Endothelial cell of umbilical vein (primary cell): ENCODE measurements at regions not wholly inside any gene's neighbourhood (a gene's known extent, or its start where the extent isn't known, plus 50 kb on each side); places are given as distances from the start of the nearest gene placed in this dataset.
"Not testable (repeated sequence)": the region's sequence is repeated elsewhere in the genome, so short reads cannot be mapped to it uniquely, and the experiment has no call there.

Experiments
- BruUV-seq: library from RNA; stranded (reverse); fragments of 400-500 nt; replicated peaks from 2 replicates; lab custom pipeline; 2021; lab: Mats Ljungman, UMichigan
- CTCF ChIA-PET: fragments of 300-600, 350-600 bp; sonication (Branson Sonifier 250); formaldehyde crosslinking; loops from one replicate; lab custom pipeline; 2021; ENCODE audit warnings: antibody characterized with exemption, inconsistent platforms; lab: Charles Lee
- POLR2A ChIA-PET: fragments of 300-600, 350-600 bp; sonication (Branson Sonifier 250); formaldehyde crosslinking; loops from one replicate; lab custom pipeline; 2021; ENCODE audit warnings: antibody characterized with exemption, inconsistent platforms; lab: Charles Lee
- DNase-seq: peaks from one replicate; pipeline ENCODE4 v3.0.0-alpha.2; 2011; ENCODE audit warnings: low read depth, low spot score
- FAIRE-seq: peaks from 2 replicates; lab custom pipeline; 2011; peaks lifted over from hg19 to GRCh38; lab: Jason Lieb, UNC
- H2AFZ ChIP-seq: 2 replicates; pipeline ENCODE4 v1.6.0; 2012; ENCODE audit warnings: low read depth, low read length, control low read depth, inconsistent platforms
- H3K27ac ChIP-seq: 2 replicates; pipeline ENCODE4 v1.5.1; 2011; ENCODE audit warnings: low read depth, mild to moderate bottlenecking, control low read depth, low read length, moderate library complexity; ENCODE audit not compliant: insufficient read depth
- H3K27me3 ChIP-seq, 2 experiments: 2 replicates each; pipeline versions ENCODE4 v1.6.0 to v1.6.1; 2011; ENCODE audit warnings: low read length in 2 of 2, mixed read lengths in 1 of 2; ENCODE audit not compliant: control insufficient read depth in 2 of 2, insufficient read depth in 2 of 2
- H3K36me3 ChIP-seq, 2 experiments: 2 replicates in 1 of 2; 3 replicates in 1 of 2; pipeline ENCODE4 v1.5.1; 2011; ENCODE audit warnings: low read length in 2 of 2, mild to moderate bottlenecking in 1 of 2, moderate library complexity in 1 of 2; ENCODE audit not compliant: control insufficient read depth in 2 of 2, insufficient read depth in 2 of 2; ENCODE audit errors: extremely low read depth in 1 of 2
- H3K4me1 ChIP-seq: 3 replicates; pipeline ENCODE4 v1.5.1; 2011; ENCODE audit warnings: mild to moderate bottlenecking, low read length; ENCODE audit not compliant: control insufficient read depth, insufficient read depth; ENCODE audit errors: extremely low read depth
- H3K4me2 ChIP-seq: 2 replicates; pipeline ENCODE4 v1.6.1; 2011; ENCODE audit warnings: low read length, control low read depth, mixed read lengths; ENCODE audit not compliant: insufficient read depth
- H3K4me3 ChIP-seq, 3 experiments: fragments of 200-600 bp in 1 of 3; sonication (generic), shearing (Covaris generic) in 1 of 3; replicated peaks in 1 of 3; 2 replicates each; pipeline ENCODE4 v1.5.1; 2011 to 2016; ENCODE audit warnings: control low read depth in 3 of 3, low read length in 3 of 3, mild to moderate bottlenecking in 2 of 3, inconsistent platforms in 1 of 3, low read depth in 1 of 3, moderate library complexity in 1 of 3; ENCODE audit not compliant: insufficient read depth in 1 of 3
- H3K79me2 ChIP-seq: 2 replicates; pipeline ENCODE4 v1.6.0; 2012; ENCODE audit warnings: low read length, inconsistent platforms; ENCODE audit not compliant: control insufficient read depth, insufficient read depth
- H3K9ac ChIP-seq: replicated peaks from 2 replicates; pipeline ENCODE3; 2011; ENCODE audit warnings: low read length, control low read depth; ENCODE audit not compliant: insufficient read depth; ENCODE audit errors: extremely low read depth
- H3K9me1 ChIP-seq: replicated peaks from 3 replicates; pipeline ENCODE4 v1.6.0; 2011; ENCODE audit warnings: mild to moderate bottlenecking, low read length; ENCODE audit not compliant: control insufficient read depth, insufficient read depth; ENCODE audit errors: extremely low read depth
- H3K9me3 ChIP-seq: replicated peaks from 2 replicates; pipeline ENCODE4 v1.5.1; 2012; ENCODE audit warnings: low read length, inconsistent platforms; ENCODE audit not compliant: control insufficient read depth, insufficient read depth
- H4K20me1 ChIP-seq: replicated peaks from 2 replicates; pipeline ENCODE3; 2011; ENCODE audit warnings: mild to moderate bottlenecking, low read length; ENCODE audit not compliant: control insufficient read depth, insufficient read depth; ENCODE audit errors: extremely low read depth
- EZH2 ChIP-seq: IDR thresholded peaks from 2 replicates; pipeline ENCODE4 v1.6.1; 2012; ENCODE audit warnings: borderline replicate concordance, low read depth, mild to moderate bottlenecking, moderate library complexity, low read length, inconsistent platforms; ENCODE audit not compliant: severe bottlenecking
- FOS ChIP-seq: IDR thresholded peaks from 2 replicates; pipeline ENCODE4 v1.6.1; 2011; ENCODE audit warnings: mild to moderate bottlenecking, low read length, moderate library complexity, borderline replicate concordance; ENCODE audit not compliant: insufficient read depth
- GATA2 ChIP-seq: IDR thresholded peaks from 2 replicates; pipeline ENCODE4 v1.7.0; 2011; ENCODE audit warnings: low read depth, mild to moderate bottlenecking, moderate library complexity, mixed read lengths, low read length; ENCODE audit not compliant: insufficient read length, insufficient read depth
- JUN ChIP-seq: IDR thresholded peaks from 2 replicates; pipeline ENCODE4 v1.6.1; 2011; ENCODE audit warnings: borderline replicate concordance, low read depth; ENCODE audit not compliant: insufficient read length, insufficient read depth
- MYC ChIP-seq: IDR thresholded peaks from one replicate; pipeline ENCODE4 v1.6.1; 2011; ENCODE audit warnings: mild to moderate bottlenecking, low read depth, low read length
- POLR2A ChIP-seq: IDR thresholded peaks from 2 replicates; pipeline ENCODE4 v1.6.1; 2012; ENCODE audit warnings: low read depth, mild to moderate bottlenecking, control low read depth, low read length
- POLR2AphosphoS5 ChIP-seq: IDR thresholded peaks from 2 replicates; pipeline ENCODE4 v1.6.1; 2012; ENCODE audit warnings: low read depth, mild to moderate bottlenecking, control low read depth, low read length, moderate library complexity; ENCODE audit not compliant: insufficient read depth
- dilution Hi-C: fragments of 300-500 bp; cut with MboI; formaldehyde crosslinking; loops from one replicate; pipeline ENCODE4 v1.15.0; 2019; ENCODE audit warnings: low sequenced_read_pairs; ENCODE audit not compliant: extremely low pct_ligation_motif_present
- intact Hi-C: fragments of 100-400 bp; cut with micrococcal nuclease; formaldehyde crosslinking; loops from one replicate; pipeline ENCODE4 v1.10.0; 2022
- TF ChIP-seq, protein P1 (sequence below), 2 donors: IDR thresholded peaks; 1 replicate in 1 of 2; 2 replicates in 1 of 2; pipeline ENCODE4 v1.5.1; 2011; ENCODE audit warnings: low read length in 2 of 2, mild to moderate bottlenecking in 2 of 2, moderate library complexity in 2 of 2, control low read depth in 1 of 2, inconsistent platforms in 1 of 2, low read depth in 1 of 2; ENCODE audit not compliant: insufficient read depth in 1 of 2; ENCODE audit errors: extremely low read depth in 1 of 2
- TF ChIP-seq, protein P2 (sequence below): IDR thresholded peaks from 2 replicates; pipeline ENCODE4 v1.6.1; 2011; ENCODE audit not compliant: insufficient read depth, insufficient read length

DNA sequence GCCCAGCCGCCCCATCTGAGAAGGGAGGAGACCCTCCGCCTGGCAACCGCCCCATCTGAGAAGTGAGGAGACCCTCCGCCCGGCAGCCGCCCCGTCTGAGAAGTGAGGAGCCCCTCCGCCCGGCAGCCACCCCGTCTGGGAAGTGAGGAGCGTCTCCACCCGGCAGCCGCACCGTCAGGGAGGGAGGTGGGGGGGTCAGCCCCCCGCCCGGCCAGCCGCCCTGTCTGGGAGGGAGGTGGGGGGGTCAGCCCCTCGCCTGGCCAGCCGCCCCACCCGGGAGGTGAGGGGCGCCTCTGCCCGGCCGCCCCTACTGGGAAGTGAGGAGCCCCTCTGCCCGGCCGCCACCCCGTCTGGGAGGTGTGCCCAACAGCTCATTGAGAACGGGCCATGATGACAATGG, 59.9 kb upstream of the ME3 start:
- H3K27me3 ChIP-seq, result not testable (repeated sequence)

DNA sequence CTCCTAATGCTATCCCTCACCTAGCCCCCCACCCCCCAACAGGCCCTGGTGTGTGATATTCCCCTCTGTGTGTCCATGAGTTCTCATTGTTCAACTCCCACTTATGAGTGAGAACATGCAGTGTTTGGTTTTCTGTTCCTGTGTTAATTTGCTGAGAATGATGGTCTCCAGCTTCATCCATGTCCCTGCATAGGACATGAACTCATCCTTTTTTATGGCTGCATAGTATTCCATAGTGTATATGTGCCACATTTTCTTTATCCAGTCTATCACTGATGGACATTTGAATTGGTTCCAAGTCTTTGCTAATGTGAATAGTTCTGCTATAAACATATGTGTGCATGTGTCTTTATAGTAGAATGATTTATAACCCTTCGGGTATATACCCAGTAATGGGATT, 57.2 kb upstream of the ME3 start:
- H3K4me3 ChIP-seq, BruUV-seq, H3K4me1 ChIP-seq, dilution Hi-C loops, DNase-seq, FAIRE-seq, POLR2A ChIA-PET, H3K36me3 ChIP-seq, H4K20me1 ChIP-seq, H3K9ac ChIP-seq, H3K9me1 ChIP-seq, H3K27me3 ChIP-seq, H3K27ac ChIP-seq, intact Hi-C loops, H2AFZ ChIP-seq, H3K79me2 ChIP-seq, H3K4me2 ChIP-seq, H3K9me3 ChIP-seq: not testable (repeated sequence)
- CTCF ChIA-PET, result interaction anchor here (1.4 kb wide), 1 partner anchor 11 kb away, joined by 3 read pairs; no protein-coding TSS in a partner anchor

More for the DNA sequence above, 59.9 kb upstream of the ME3 start:
- POLR2A ChIA-PET, DNase-seq, dilution Hi-C loops, H3K9me3 ChIP-seq, H4K20me1 ChIP-seq, BruUV-seq, H3K27ac ChIP-seq, H3K36me3 ChIP-seq, CTCF ChIA-PET, FAIRE-seq, H3K9ac ChIP-seq, H2AFZ ChIP-seq, H3K4me3 ChIP-seq, H3K79me2 ChIP-seq, H3K9me1 ChIP-seq, H3K4me2 ChIP-seq, intact Hi-C loops: not testable (repeated sequence)
- peaks cover 25% of the 10 kb centered on the region for H3K4me1 ChIP-seq

DNA sequence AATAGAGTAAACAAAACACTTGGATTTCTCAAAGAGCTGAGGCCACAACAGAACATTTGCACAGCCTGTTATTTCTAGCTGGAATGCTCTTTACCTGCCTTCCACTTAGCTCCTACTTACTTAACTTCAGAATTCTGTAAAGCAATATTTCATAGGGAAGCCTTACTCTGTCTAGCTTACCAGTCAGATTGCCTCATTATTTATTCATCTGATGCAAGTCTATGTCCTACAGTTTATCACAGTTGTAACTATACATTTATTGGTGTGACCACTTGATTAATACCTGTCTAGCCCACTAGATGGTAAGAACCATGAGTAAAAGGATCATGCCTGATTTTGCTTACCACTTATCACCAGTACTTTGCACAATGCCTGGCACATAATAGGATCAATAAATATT, 56.1 kb upstream of the ME3 start:
- POLR2A ChIA-PET, result no interaction called here
- intact Hi-C loops, result no loop called here
- TF ChIP-seq, protein P1, sequence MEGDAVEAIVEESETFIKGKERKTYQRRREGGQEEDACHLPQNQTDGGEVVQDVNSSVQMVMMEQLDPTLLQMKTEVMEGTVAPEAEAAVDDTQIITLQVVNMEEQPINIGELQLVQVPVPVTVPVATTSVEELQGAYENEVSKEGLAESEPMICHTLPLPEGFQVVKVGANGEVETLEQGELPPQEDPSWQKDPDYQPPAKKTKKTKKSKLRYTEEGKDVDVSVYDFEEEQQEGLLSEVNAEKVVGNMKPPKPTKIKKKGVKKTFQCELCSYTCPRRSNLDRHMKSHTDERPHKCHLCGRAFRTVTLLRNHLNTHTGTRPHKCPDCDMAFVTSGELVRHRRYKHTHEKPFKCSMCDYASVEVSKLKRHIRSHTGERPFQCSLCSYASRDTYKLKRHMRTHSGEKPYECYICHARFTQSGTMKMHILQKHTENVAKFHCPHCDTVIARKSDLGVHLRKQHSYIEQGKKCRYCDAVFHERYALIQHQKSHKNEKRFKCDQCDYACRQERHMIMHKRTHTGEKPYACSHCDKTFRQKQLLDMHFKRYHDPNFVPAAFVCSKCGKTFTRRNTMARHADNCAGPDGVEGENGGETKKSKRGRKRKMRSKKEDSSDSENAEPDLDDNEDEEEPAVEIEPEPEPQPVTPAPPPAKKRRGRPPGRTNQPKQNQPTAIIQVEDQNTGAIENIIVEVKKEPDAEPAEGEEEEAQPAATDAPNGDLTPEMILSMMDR (IDR thresholded peaks at IDR 0.05; ENCODE audit: extremely low read depth in 1 of 2, insufficient read depth in 1 of 2, low read depth in 1 of 2, low read length in 2 of 2), result no peak
- TF ChIP-seq FOS, result no peak
- TF ChIP-seq POLR2A, result no peak
- no peak for TF ChIP-seq EZH2
- TF ChIP-seq MYC, result no peak
- no peak for TF ChIP-seq JUN
- no peak for TF ChIP-seq POLR2AphosphoS5
- TF ChIP-seq GATA2, result no peak
- TF ChIP-seq, protein P2, sequence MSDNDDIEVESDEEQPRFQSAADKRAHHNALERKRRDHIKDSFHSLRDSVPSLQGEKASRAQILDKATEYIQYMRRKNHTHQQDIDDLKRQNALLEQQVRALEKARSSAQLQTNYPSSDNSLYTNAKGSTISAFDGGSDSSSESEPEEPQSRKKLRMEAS, result no peak

More for the DNA sequence above, 56.1 kb upstream of the ME3 start:
- BruUV-seq, result no TSS peak
- no peak overlapping the region for H2AFZ ChIP-seq
- no peaks in the 10 kb centered on the region for H4K20me1 ChIP-seq
- no peaks in the 10 kb centered on the region for H3K4me1 ChIP-seq
- no peaks in the 10 kb centered on the region for H3K79me2 ChIP-seq
- no peaks in the 10 kb centered on the region for H3K27me3 ChIP-seq
- no peak for FAIRE-seq
- CTCF ChIA-PET, result interaction anchor here (1.0 to 1.5 kb wide), 4 partner anchors 8 to 272 kb away, joined by 3 read pairs; no protein-coding TSS in a partner anchor
- H3K4me2 ChIP-seq, result no peak overlapping the region
- no peak overlapping the region for H3K27ac ChIP-seq
- dilution Hi-C loops, result no loop called here
- H3K9me3 ChIP-seq, result no peaks in the 10 kb centered on the region
- no peak overlapping the region for H3K4me3 ChIP-seq
- no peaks in the 10 kb centered on the region for H3K9me1 ChIP-seq
- no peak for DNase-seq
- H3K36me3 ChIP-seq, result no peaks in the 10 kb centered on the region
- no peak overlapping the region for H3K9ac ChIP-seq
